Adrenal gland (tissue), 5 donors: ENCODE measurements at regions not wholly inside any gene's neighbourhood (a gene's known extent, or its start where the extent isn't known, plus 50 kb on each side); places are given as distances from the start of the nearest gene placed in this dataset.

Experiments
- CTCF ChIP-seq, 6 experiments: fragments of 450-650 bp in 4 of 6; fragments of 200-600 bp in 2 of 6; sonication (generic) in 1 of 6; IDR thresholded peaks; 1 replicate in 5 of 6; 2 replicates in 1 of 6; pipeline versions ENCODE4 v1.5.1 to v1.8.0; 2016 to 2021; ENCODE audit warnings: antibody characterized with exemption in 6 of 6, mild to moderate bottlenecking in 2 of 6, moderate library complexity in 1 of 6
- POLR2A ChIP-seq, 2 donors: fragments of 450-650 bp; IDR thresholded peaks; one replicate each; pipeline ENCODE4 v1.6.1; 2017; ENCODE audit warnings: antibody characterized with exemption in 2 of 2, mild to moderate bottlenecking in 2 of 2, moderate library complexity in 1 of 2
- donor health status: DM: no; HTN: no; CAD: no.

- TF ChIP-seq CTCF (IDR thresholded peaks at IDR 0.05) (no peak), POLR2A (IDR thresholded peaks at IDR 0.05) (no peak)
Observed at GRCh38 chrX:88136328-88136727, 610.7 kb upstream of the CPXCR1 start.
